Stimulated activated effector memory CD8-positive, alpha-beta T cell treated with anti-CD3 and anti-CD28 coated beads, Interleukin-12 subunit alpha, Interleukin-12 subunit beta, amount 100 ng/mL, for 72 hours (primary cell): ENCODE measurements at regions not wholly inside any gene's neighbourhood (a gene's known extent, or its start where the extent isn't known, plus 50 kb on each side); places are given as distances from the start of the nearest gene placed in this dataset.
"Not testable (repeated sequence)": the region's sequence is repeated elsewhere in the genome, so short reads cannot be mapped to it uniquely, and the experiment has no call there.

Source experiments
- ATAC-seq: fragments of 150-1000 bp; cut with Tn5 transposase; 2 replicates; pipeline ENCODE4 v1.10.0; 2021
- DNase-seq, 2 donors: peaks; one replicate each; pipeline ENCODE4 v3.0.0; 2021 to 2022; ENCODE audit warnings: low spot score in 2 of 2
- H3K27ac Mint-ChIP-seq: one replicate; pipeline ENCODE4 v1.8.0; 2022; ENCODE audit warnings: mild to moderate bottlenecking, mixed read lengths
- H3K36me3 Mint-ChIP-seq: one replicate; pipeline ENCODE4 v1.8.0; 2022; ENCODE audit warnings: mild to moderate bottlenecking, mixed read lengths
- H3K4me1 Mint-ChIP-seq: one replicate; pipeline ENCODE4 v1.8.0; 2022; ENCODE audit warnings: mixed read lengths
- H3K4me3 Mint-ChIP-seq: one replicate; pipeline ENCODE4 v1.8.0; 2022; ENCODE audit warnings: mild to moderate bottlenecking, mixed read lengths
- H3K9me3 Mint-ChIP-seq: one replicate; pipeline ENCODE4 v1.8.0; 2022; ENCODE audit warnings: mixed read lengths

DNA sequence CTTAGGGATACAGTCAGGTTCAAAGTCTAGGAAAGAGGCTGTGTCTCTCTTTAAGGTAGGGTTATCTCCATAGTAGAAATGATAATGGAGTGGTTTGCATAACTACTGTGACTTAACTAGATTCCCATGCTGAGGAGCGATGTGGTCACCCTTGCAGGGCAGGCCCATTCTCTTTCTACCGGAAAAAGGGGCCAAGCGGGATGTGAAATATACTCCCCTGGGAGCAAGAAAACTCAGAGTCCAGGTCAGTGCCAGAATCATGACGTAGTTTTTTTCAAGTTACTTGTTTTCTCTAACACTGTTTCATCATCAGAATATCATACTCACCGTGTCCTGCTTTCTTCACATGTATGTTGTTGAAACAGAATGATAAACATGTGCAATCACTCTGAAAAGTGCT lies 649.0 kb upstream of the ANKRD30A start:
- DNase-seq: no peak
- no peak overlapping the region for H3K27ac Mint-ChIP-seq
- H3K9me3 Mint-ChIP-seq: peaks cover 10% of the 10 kb centered on the region
- no peaks in the 10 kb centered on the region for H3K4me1 Mint-ChIP-seq
- H3K4me3 Mint-ChIP-seq: no peak overlapping the region
- no peaks in the 10 kb centered on the region for H3K36me3 Mint-ChIP-seq
- no peak for ATAC-seq

DNA sequence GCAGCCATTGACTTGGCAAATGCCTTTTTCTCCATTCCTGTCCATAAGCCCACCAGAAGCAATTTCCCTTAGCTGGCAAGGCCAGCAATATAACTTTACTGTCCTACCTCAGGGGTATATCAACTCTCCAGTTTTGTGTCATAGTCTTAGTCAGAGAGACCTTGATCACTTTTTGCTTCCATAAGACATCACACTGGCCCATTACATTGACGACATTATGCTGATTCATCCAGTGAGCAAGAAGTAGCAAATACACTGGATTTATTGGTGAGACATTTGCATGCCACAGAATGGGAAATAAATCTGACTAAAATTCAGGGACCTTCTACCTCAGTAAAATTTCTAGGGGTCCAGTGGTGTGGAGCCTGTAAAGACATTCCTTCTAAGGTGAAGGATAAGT lies 649.7 kb upstream of the ANKRD30A start:
- no peak overlapping the region for H3K4me3 Mint-ChIP-seq
- no peaks in the 10 kb centered on the region for H3K36me3 Mint-ChIP-seq
- ATAC-seq: no peak
- H3K9me3 Mint-ChIP-seq: peaks cover 7% of the 10 kb centered on the region
- H3K27ac Mint-ChIP-seq: no peak overlapping the region
- no peaks in the 10 kb centered on the region for H3K4me1 Mint-ChIP-seq
- no peak for DNase-seq

GRCh38 chr10:36474456-36474855 lies 650.9 kb upstream of the ANKRD30A start:
- Mint-ChIP-seq H3K36me3 (no peaks in the 10 kb centered on the region), H3K9me3 (peaks cover 7% of the 10 kb centered on the region), H3K4me1 (no peaks in the 10 kb centered on the region), H3K4me3 (no peak overlapping the region), H3K27ac (no peak overlapping the region)
- ATAC-seq: no peak
- no peak for DNase-seq

GRCh38 chr10:36473122-36473521 lies 652.3 kb upstream of the ANKRD30A start:
- no peak overlapping the region for H3K27ac Mint-ChIP-seq
- H3K36me3 Mint-ChIP-seq: no peaks in the 10 kb centered on the region
- H3K4me1 Mint-ChIP-seq: no peaks in the 10 kb centered on the region
- no peak for ATAC-seq
- DNase-seq: no peak
- H3K9me3 Mint-ChIP-seq: peaks cover 5% of the 10 kb centered on the region
- no peak overlapping the region for H3K4me3 Mint-ChIP-seq

DNA sequence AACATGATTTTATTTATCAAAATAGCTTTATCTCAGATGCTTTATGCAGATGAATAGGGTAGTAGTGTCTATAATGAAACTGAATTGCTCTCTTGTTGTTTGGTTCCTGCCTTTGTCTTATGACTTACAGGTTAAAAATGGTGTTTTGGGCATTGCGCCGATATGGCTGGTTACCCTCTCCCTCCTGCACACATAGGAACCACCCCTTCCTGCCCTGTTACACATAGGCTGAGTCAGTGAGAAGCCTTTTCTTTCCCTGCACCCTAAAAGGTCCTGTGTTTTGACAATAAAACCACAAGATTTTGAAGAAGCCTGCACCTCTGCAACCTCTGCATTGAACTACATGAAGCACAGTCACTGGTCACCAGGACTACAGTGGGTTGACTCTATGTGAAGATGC lies 655.8 kb upstream of the ANKRD30A start:
- H3K4me3 Mint-ChIP-seq: no peak overlapping the region
- no peak for DNase-seq
- no peaks in the 10 kb centered on the region for H3K4me1 Mint-ChIP-seq
- H3K27ac Mint-ChIP-seq: no peak overlapping the region
- no peaks in the 10 kb centered on the region for H3K36me3 Mint-ChIP-seq
- peaks cover 5% of the 10 kb centered on the region for H3K9me3 Mint-ChIP-seq
- no peak for ATAC-seq

GRCh38 chr10:36468620-36469019 lies 656.8 kb upstream of the ANKRD30A start:
- H3K4me1 Mint-ChIP-seq: no peaks in the 10 kb centered on the region
- no peak for DNase-seq
- no peak for ATAC-seq

GRCh38 chr10:36465604-36466379 lies 659.6 kb upstream of the ANKRD30A start:
- Mint-ChIP-seq H3K36me3 (no peaks in the 10 kb centered on the region), H3K4me1 (no peaks in the 10 kb centered on the region), H3K4me3 (no peak overlapping the region), H3K27ac (no peak overlapping the region), H3K9me3 (peaks cover 13% of the 10 kb centered on the region)
- no peak for ATAC-seq
- DNase-seq: no peak

More at GRCh38 chr10:36468620-36469019, 656.8 kb upstream of the ANKRD30A start:
- Mint-ChIP-seq H3K9me3 (peaks cover 6% of the 10 kb centered on the region), H3K27ac (no peak overlapping the region), H3K4me3 (no peak overlapping the region), H3K36me3 (no peaks in the 10 kb centered on the region)

DNA sequence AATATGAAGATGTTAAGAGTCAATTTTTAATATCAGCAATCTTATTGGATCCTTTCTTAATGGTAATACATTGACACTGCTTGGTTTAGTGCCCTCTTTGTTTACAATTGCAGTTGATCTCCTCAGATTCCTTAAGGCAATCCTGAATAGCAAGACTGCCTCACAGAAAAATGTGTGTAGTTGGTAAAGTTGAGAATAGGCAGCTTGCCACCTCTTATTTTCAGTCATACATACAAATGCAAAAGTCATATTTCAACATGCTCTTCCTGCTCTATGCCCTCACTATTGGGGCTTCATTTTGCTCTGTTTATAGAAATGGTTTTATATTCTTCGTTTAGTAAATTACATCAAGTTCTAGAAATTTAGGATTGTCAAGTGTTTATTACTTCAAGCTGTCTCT lies 661.1 kb upstream of the ANKRD30A start:
- no peak for DNase-seq
- no peak for ATAC-seq
- Mint-ChIP-seq H3K9me3 (peaks cover 13% of the 10 kb centered on the region), H3K36me3 (no peaks in the 10 kb centered on the region), H3K4me3 (no peak overlapping the region), H3K4me1 (no peaks in the 10 kb centered on the region), H3K27ac (no peak overlapping the region)

DNA sequence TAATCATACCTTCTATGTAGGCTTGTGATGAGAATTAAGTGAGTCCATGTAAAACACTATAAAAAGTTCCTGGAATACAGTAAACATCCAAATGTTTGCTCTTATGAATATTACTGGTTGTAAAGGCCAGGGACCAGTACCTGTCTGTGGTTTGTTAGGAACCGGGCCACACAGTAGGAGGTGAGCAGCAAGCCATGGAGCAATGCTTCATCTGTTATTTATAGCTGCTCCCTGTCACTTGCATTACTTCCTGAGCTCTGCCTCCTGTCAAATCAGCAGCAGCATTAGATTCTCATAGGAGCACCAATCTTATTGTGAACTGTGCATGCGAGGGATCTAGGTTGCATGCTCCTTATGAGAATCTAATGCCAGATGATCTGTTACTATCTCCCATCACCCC lies 662.0 kb upstream of the ANKRD30A start:
- H3K4me1 Mint-ChIP-seq: no peaks in the 10 kb centered on the region
- no peak overlapping the region for H3K4me3 Mint-ChIP-seq
- no peaks in the 10 kb centered on the region for H3K36me3 Mint-ChIP-seq
- H3K9me3 Mint-ChIP-seq: peaks cover 16% of the 10 kb centered on the region
- no peak overlapping the region for H3K27ac Mint-ChIP-seq
- ATAC-seq (no peak), DNase-seq (no peak)

GRCh38 chr10:36462194-36462593 lies 663.2 kb upstream of the ANKRD30A start:
- Mint-ChIP-seq H3K9me3 (peaks cover 18% of the 10 kb centered on the region), H3K4me3 (no peak overlapping the region), H3K27ac (no peak overlapping the region), H3K4me1 (no peaks in the 10 kb centered on the region), H3K36me3 (no peaks in the 10 kb centered on the region)
- DNase-seq (no peak), ATAC-seq (no peak)

GRCh38 chr10:36458437-36458836 lies 667.0 kb upstream of the ANKRD30A start:
- not testable (repeated sequence) for H3K4me1 Mint-ChIP-seq, H3K4me3 Mint-ChIP-seq, H3K36me3 Mint-ChIP-seq, ATAC-seq, DNase-seq, H3K27ac Mint-ChIP-seq
- peaks cover 14% of the 10 kb centered on the region for H3K9me3 Mint-ChIP-seq

DNA sequence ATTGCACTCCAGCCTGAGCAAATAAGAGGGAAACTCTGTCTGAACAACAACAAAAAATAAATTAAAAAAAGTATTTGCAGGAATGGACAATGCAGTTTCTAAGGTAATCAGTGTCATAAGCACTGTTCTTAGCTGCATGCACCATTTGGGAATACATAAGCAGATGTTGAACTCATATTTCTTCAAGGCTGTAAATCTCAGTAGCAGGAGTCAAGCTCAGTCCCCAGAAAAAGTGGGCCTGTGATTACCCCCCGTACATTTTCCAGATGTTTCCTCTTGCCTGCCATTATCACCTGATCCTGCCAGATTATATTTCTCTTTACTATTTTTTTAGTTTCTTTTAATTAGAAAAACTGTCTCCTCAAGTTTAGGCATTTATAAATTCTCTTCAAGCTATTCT lies 667.6 kb upstream of the ANKRD30A start:
- DNase-seq (no peak), ATAC-seq (no peak)
- no peaks in the 10 kb centered on the region for H3K4me1 Mint-ChIP-seq
- H3K27ac Mint-ChIP-seq: no peak overlapping the region
- H3K9me3 Mint-ChIP-seq: peaks cover 14% of the 10 kb centered on the region
- no peak overlapping the region for H3K4me3 Mint-ChIP-seq
- H3K36me3 Mint-ChIP-seq: no peaks in the 10 kb centered on the region

GRCh38 chr10:36455526-36456133 lies 669.8 kb upstream of the ANKRD30A start:
- H3K27ac Mint-ChIP-seq: no peak overlapping the region
- DNase-seq (no peak), ATAC-seq (no peak)
- no peaks in the 10 kb centered on the region for H3K4me1 Mint-ChIP-seq
- no peak overlapping the region for H3K4me3 Mint-ChIP-seq
- no peaks in the 10 kb centered on the region for H3K36me3 Mint-ChIP-seq
- H3K9me3 Mint-ChIP-seq: peaks cover 7% of the 10 kb centered on the region

DNA sequence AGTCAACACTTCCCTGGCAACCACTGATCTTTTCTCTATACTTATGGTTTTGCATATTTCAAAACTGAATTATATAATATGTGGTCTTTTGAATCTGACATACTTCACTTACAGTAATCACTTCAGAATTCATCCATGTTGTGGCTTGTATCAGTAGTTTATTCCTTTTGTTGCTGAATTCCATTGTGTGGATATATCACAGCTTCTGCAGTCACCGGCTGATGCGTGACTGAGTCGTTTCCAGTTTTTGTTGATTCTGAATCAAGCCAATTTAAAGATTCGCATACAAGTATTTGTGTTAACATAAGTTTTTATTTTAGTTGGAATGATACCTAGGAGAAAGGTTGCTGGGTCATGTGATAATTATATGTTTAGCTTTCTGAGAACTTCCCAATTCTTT lies 672.5 kb upstream of the ANKRD30A start:
- Mint-ChIP-seq H3K36me3 (no peaks in the 10 kb centered on the region), H3K27ac (no peak overlapping the region), H3K4me1 (no peaks in the 10 kb centered on the region), H3K9me3 (no peaks in the 10 kb centered on the region), H3K4me3 (no peak overlapping the region)
- DNase-seq (no peak), ATAC-seq (no peak)

- DNase-seq (no peak), ATAC-seq (no peak)
- H3K36me3 Mint-ChIP-seq: no peaks in the 10 kb centered on the region
- no peak overlapping the region for H3K27ac Mint-ChIP-seq
- no peaks in the 10 kb centered on the region for H3K4me1 Mint-ChIP-seq
- no peaks in the 10 kb centered on the region for H3K9me3 Mint-ChIP-seq
- no peak overlapping the region for H3K4me3 Mint-ChIP-seq
Observed at GRCh38 chr10:36451391-36451970, 673.9 kb upstream of the ANKRD30A start.

DNA sequence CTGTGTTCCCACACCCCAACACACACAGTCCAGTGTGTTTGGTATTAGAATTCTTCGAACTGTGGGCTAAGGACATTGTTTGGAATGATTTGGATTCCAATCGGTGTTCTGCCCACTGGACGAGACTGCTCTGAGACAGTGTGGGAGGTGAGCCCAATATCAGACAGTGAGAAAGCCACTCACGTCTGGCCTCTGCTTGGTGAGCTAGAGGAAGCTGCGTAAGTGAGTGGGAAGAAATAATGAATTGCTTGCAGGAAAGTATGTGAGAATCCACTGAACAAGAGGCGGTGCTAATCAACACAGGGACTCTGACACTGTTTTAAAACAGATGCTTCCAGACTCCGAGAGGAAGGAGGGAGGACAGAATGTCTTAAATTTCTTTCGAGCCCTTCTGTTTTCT lies 675.0 kb upstream of the ANKRD30A start:
- Mint-ChIP-seq H3K4me1 (no peaks in the 10 kb centered on the region), H3K27ac (no peak overlapping the region), H3K36me3 (no peaks in the 10 kb centered on the region), H3K4me3 (no peak overlapping the region), H3K9me3 (no peaks in the 10 kb centered on the region)
- ATAC-seq: no peak
- no peak for DNase-seq
